Mesendoderm (in vitro differentiated cells): ENCODE measurements at regions not wholly inside any gene's neighbourhood (a gene's known extent, or its start where the extent isn't known, plus 50 kb on each side); places are given as distances from the start of the nearest gene placed in this dataset.
A peak's percentile ranks its signal among the peaks of the same experiment; 100 is the strongest.

Experiments
- DNase-seq: peaks from one replicate; pipeline ENCODE4 v3.0.0; 2013
- H2AK5ac ChIP-seq: 2 replicates; pipeline ENCODE4 v1.6.1; 2013; ENCODE audit warnings: low read length, inconsistent platforms
- H2BK120ac ChIP-seq: 2 replicates; pipeline ENCODE4 v1.6.1; 2013; ENCODE audit warnings: low read depth, mild to moderate bottlenecking, low read length, moderate library complexity, mixed read lengths
- H2BK15ac ChIP-seq: replicated peaks from 2 replicates; pipeline ENCODE4 v1.6.1; 2013; ENCODE audit warnings: low read depth, mild to moderate bottlenecking, moderate library complexity
- H2BK5ac ChIP-seq: 2 replicates; pipeline ENCODE4 v1.6.1; 2013; ENCODE audit warnings: low read length, inconsistent platforms
- H3K18ac ChIP-seq: 2 replicates; pipeline ENCODE4 v1.6.1; 2013; ENCODE audit warnings: mild to moderate bottlenecking, low read length, mixed read lengths
- H3K23ac ChIP-seq: one replicate; pipeline ENCODE4 v1.6.1; 2013; ENCODE audit warnings: low read length
- H3K27ac ChIP-seq: 2 replicates; pipeline ENCODE4 v1.5.1; 2013; ENCODE audit warnings: low read depth, mild to moderate bottlenecking, inconsistent platforms, low read length, moderate library complexity
- H3K27me3 ChIP-seq: 2 replicates; pipeline ENCODE4 v1.6.1; 2013; ENCODE audit warnings: low read length, control low read depth, mild to moderate bottlenecking, inconsistent platforms; ENCODE audit not compliant: insufficient read depth, poor library complexity
- H3K36me3 ChIP-seq: 2 replicates; pipeline ENCODE4 v1.6.1; 2013; ENCODE audit warnings: low read length, inconsistent platforms; ENCODE audit not compliant: control insufficient read depth, insufficient read depth
- H3K4ac ChIP-seq: one replicate; pipeline ENCODE4 v1.6.1; 2013; ENCODE audit warnings: low read depth, mild to moderate bottlenecking, low read length, moderate library complexity
- H3K4me1 ChIP-seq: 2 replicates; pipeline ENCODE4 v1.6.1; 2013; ENCODE audit warnings: low read depth, low read length, inconsistent platforms; ENCODE audit not compliant: control insufficient read depth
- H3K4me2 ChIP-seq: 2 replicates; pipeline ENCODE4 v1.6.1; 2013; ENCODE audit warnings: low read length
- H3K4me3 ChIP-seq: 2 replicates; pipeline ENCODE4 v1.5.1; 2013; ENCODE audit warnings: mild to moderate bottlenecking, low read length
- H3K56ac ChIP-seq: one replicate; pipeline ENCODE4 v1.6.1; 2013; ENCODE audit warnings: low read length
- H3K79me1 ChIP-seq: 2 replicates; pipeline ENCODE4 v1.6.1; 2013; ENCODE audit warnings: low read length, inconsistent platforms
- H3K79me2 ChIP-seq: 2 replicates; pipeline ENCODE4 v1.6.1; 2013; ENCODE audit warnings: mild to moderate bottlenecking, low read length; ENCODE audit not compliant: control insufficient read depth, insufficient read depth
- H3K9ac ChIP-seq: 2 replicates; pipeline ENCODE4 v1.6.1; 2013; ENCODE audit warnings: low read length, inconsistent platforms
- H4K5ac ChIP-seq: one replicate; pipeline ENCODE4 v1.6.1; 2013; ENCODE audit warnings: low read length
- H4K8ac ChIP-seq: one replicate; pipeline ENCODE4 v1.6.1; 2013; ENCODE audit warnings: low read depth, mild to moderate bottlenecking, control low read depth, low read length, moderate library complexity
- WGBS: extraction: QIAGEN DNeasy Blood & Tissue Kit; methylation state at CpG from one replicate; pipeline ENCODE4 v1.1.7; 2013; ENCODE audit warnings: low lambda C conversion rate, missing lambda C conversion rate; ENCODE audit not compliant: insufficient coverage; ENCODE audit errors: extremely low coverage; 5-methylcytosine and 5-hydroxymethylcytosine counted together

- no peak overlapping the region for H3K56ac ChIP-seq
- H2BK5ac ChIP-seq: no peak overlapping the region
- H3K79me1 ChIP-seq: no peaks in the 10 kb centered on the region
- no CpG with 5 or more reads among the region's 35 CpGs for WGBS
- H3K4me3 ChIP-seq: no peak overlapping the region
- H3K9ac ChIP-seq: no peak overlapping the region
- no peaks in the 10 kb centered on the region for H3K27me3 ChIP-seq
- H2BK15ac ChIP-seq: no peak overlapping the region
- H3K23ac ChIP-seq: no peak overlapping the region
- H3K4me2 ChIP-seq: no peak overlapping the region
- H3K27ac ChIP-seq: no peak overlapping the region
- no peak overlapping the region for H3K18ac ChIP-seq
- H2BK120ac ChIP-seq: no peak overlapping the region
- DNase-seq: peak; percentile 44
- H4K8ac ChIP-seq: no peak overlapping the region
- no peak overlapping the region for H4K5ac ChIP-seq
- H3K4ac ChIP-seq: no peak overlapping the region
- H3K36me3 ChIP-seq: no peaks in the 10 kb centered on the region
- no peaks in the 10 kb centered on the region for H3K4me1 ChIP-seq
- H3K79me2 ChIP-seq: no peaks in the 10 kb centered on the region
- no peak overlapping the region for H2AK5ac ChIP-seq
These were observed 315.2 kb upstream of the SHH start for GRCh38 chr7:156127166-156128134.

- no peak overlapping the region for H3K27ac ChIP-seq
These were observed 313.8 kb upstream of the SHH start for GRCh38 chr7:156125841-156126730.

GRCh38 chr7:156124356-156124755 lies 312.1 kb upstream of the SHH start:
- no peak overlapping the region for H3K9ac ChIP-seq
- no peak overlapping the region for H4K8ac ChIP-seq
- no peak overlapping the region for H3K56ac ChIP-seq
- no peak overlapping the region for H2BK15ac ChIP-seq
- no peaks in the 10 kb centered on the region for H3K4me1 ChIP-seq
- DNase-seq: no peak
- no peak overlapping the region for H2BK120ac ChIP-seq
- no peak overlapping the region for H3K4me3 ChIP-seq
- H3K4me2 ChIP-seq: no peak overlapping the region
- H3K79me1 ChIP-seq: no peaks in the 10 kb centered on the region
- no peak overlapping the region for H3K18ac ChIP-seq
- H3K79me2 ChIP-seq: no peaks in the 10 kb centered on the region
- H3K27me3 ChIP-seq: no peaks in the 10 kb centered on the region
- H3K4ac ChIP-seq: no peak overlapping the region
- no peaks in the 10 kb centered on the region for H3K36me3 ChIP-seq
- no CpG with 5 or more reads among the region's 18 CpGs for WGBS
- no peak overlapping the region for H3K23ac ChIP-seq
- no peak overlapping the region for H2AK5ac ChIP-seq
- H3K27ac ChIP-seq: no peak overlapping the region
- H4K5ac ChIP-seq: no peak overlapping the region
- no peak overlapping the region for H2BK5ac ChIP-seq

More at GRCh38 chr7:156125841-156126730, 313.8 kb upstream of the SHH start:
- Histone ChIP-seq H2BK15ac (no peak overlapping the region), H3K79me1 (no peaks in the 10 kb centered on the region), H3K79me2 (no peaks in the 10 kb centered on the region), H3K4ac (no peak overlapping the region), H2BK5ac (no peak overlapping the region), H3K23ac (no peak overlapping the region), H3K27me3 (no peaks in the 10 kb centered on the region), H2BK120ac (no peak overlapping the region), H3K4me1 (no peaks in the 10 kb centered on the region), H4K5ac (no peak overlapping the region), H3K56ac (no peak overlapping the region), H3K9ac (no peak overlapping the region), H4K8ac (no peak overlapping the region), H2AK5ac (no peak overlapping the region), H3K36me3 (no peaks in the 10 kb centered on the region), H3K4me3 (no peak overlapping the region), H3K18ac (no peak overlapping the region), H3K4me2 (no peak overlapping the region)
- peak; percentile 7 for DNase-seq
- WGBS: no CpG with 5 or more reads among the region's 23 CpGs

- no peak overlapping the region for H3K56ac ChIP-seq
- H4K5ac ChIP-seq: no peak overlapping the region
- no peak overlapping the region for H4K8ac ChIP-seq
- no peaks in the 10 kb centered on the region for H3K27me3 ChIP-seq
- H3K4ac ChIP-seq: no peak overlapping the region
- no peak overlapping the region for H2BK5ac ChIP-seq
- no peak overlapping the region for H3K18ac ChIP-seq
- no peak overlapping the region for H3K4me3 ChIP-seq
- H3K9ac ChIP-seq: no peak overlapping the region
- no peaks in the 10 kb centered on the region for H3K4me1 ChIP-seq
- no CpG with 5 or more reads among the region's 25 CpGs for WGBS
- no peak overlapping the region for H3K23ac ChIP-seq
- DNase-seq: no peak
- no peak overlapping the region for H2BK120ac ChIP-seq
- H3K27ac ChIP-seq: no peak overlapping the region
- no peaks in the 10 kb centered on the region for H3K79me1 ChIP-seq
- H3K4me2 ChIP-seq: no peak overlapping the region
- H2BK15ac ChIP-seq: no peak overlapping the region
- H2AK5ac ChIP-seq: no peak overlapping the region
- H3K36me3 ChIP-seq: no peaks in the 10 kb centered on the region
- H3K79me2 ChIP-seq: no peaks in the 10 kb centered on the region
These were observed 311.1 kb upstream of the SHH start for GRCh38 chr7:156123362-156123761.

- no peak overlapping the region for H4K5ac ChIP-seq
- no peak overlapping the region for H2BK120ac ChIP-seq
- H3K27me3 ChIP-seq: no peaks in the 10 kb centered on the region
- no peaks in the 10 kb centered on the region for H3K79me1 ChIP-seq
- no peak overlapping the region for H3K23ac ChIP-seq
- no peak overlapping the region for H3K56ac ChIP-seq
- H2BK15ac ChIP-seq: no peak overlapping the region
- H3K4me3 ChIP-seq: no peak overlapping the region
- H4K8ac ChIP-seq: no peak overlapping the region
- H3K4me1 ChIP-seq: no peaks in the 10 kb centered on the region
- H2AK5ac ChIP-seq: no peak overlapping the region
- H3K27ac ChIP-seq: no peak overlapping the region
- no peak overlapping the region for H2BK5ac ChIP-seq
- H3K4me2 ChIP-seq: no peak overlapping the region
- no peaks in the 10 kb centered on the region for H3K79me2 ChIP-seq
- no peaks in the 10 kb centered on the region for H3K36me3 ChIP-seq
- H3K4ac ChIP-seq: no peak overlapping the region
- no peak overlapping the region for H3K18ac ChIP-seq
- no peak overlapping the region for H3K9ac ChIP-seq
- WGBS: no CpG with 5 or more reads among the region's 23 CpGs
- no peak for DNase-seq
These were observed 310.6 kb upstream of the SHH start for GRCh38 chr7:156122752-156123354.
